OCI-LY7 (cell line): ENCODE measurements at regions not wholly inside any gene's neighbourhood (a gene's known extent, or its start where the extent isn't known, plus 50 kb on each side); places are given as distances from the start of the nearest gene placed in this dataset.

ENCODE experiments used
- BruUV-seq: library from RNA; stranded (reverse); fragments of 400-500 nt; replicated peaks from 2 replicates; lab custom pipeline; 2021; lab: Mats Ljungman, UMichigan
- CTCF ChIA-PET: fragments of 300-600 bp; sonication (Branson Sonifier 250); formaldehyde crosslinking; loops from one replicate; lab custom pipeline; 2022; ENCODE audit warnings: antibody characterized with exemption; ENCODE audit not compliant: unreplicated experiment; lab: Charles Lee
- POLR2A ChIA-PET: fragments of 300-600 bp; sonication (Branson Sonifier 250); formaldehyde crosslinking; loops from one replicate; lab custom pipeline; 2022; ENCODE audit warnings: antibody characterized with exemption; lab: Charles Lee
- DNase-seq: peaks from one replicate; pipeline ENCODE4 v3.0.0-alpha.2; 2015; ENCODE audit warnings: low spot score
- H2AFZ ChIP-seq: fragments of 200-600 bp; sonication (generic), shearing (Covaris generic); 2 replicates; pipeline ENCODE4 v1.6.1; 2014; ENCODE audit warnings: mild to moderate bottlenecking, antibody characterized with exemption, low read length, moderate library complexity
- H3K27ac ChIP-seq: fragments of 200-600 bp; sonication (generic); 2 replicates; pipeline ENCODE4 v1.5.1; 2014; ENCODE audit warnings: mixed run types, low read depth, mild to moderate bottlenecking, moderate library complexity, low read length, inconsistent platforms; ENCODE audit not compliant: poor library complexity, severe bottlenecking
- H3K36me3 ChIP-seq: fragments of 200-600 bp; sonication (generic); 2 replicates; pipeline ENCODE4 v1.6.1; 2014; ENCODE audit warnings: mild to moderate bottlenecking, antibody characterized with exemption, low read length, moderate library complexity, mixed read lengths; ENCODE audit not compliant: insufficient read depth
- H3K4me1 ChIP-seq: fragments of 200-600 bp; sonication (generic); 2 replicates; pipeline ENCODE4 v1.5.1; 2014; ENCODE audit warnings: mild to moderate bottlenecking, low read length; ENCODE audit not compliant: insufficient read depth, poor library complexity, severe bottlenecking
- H3K4me2 ChIP-seq: fragments of 200-600 bp; sonication (generic); 2 replicates; pipeline ENCODE4 v1.6.1; 2014; ENCODE audit warnings: mild to moderate bottlenecking, low read length
- H3K4me3 ChIP-seq: fragments of 200-600 bp; sonication (generic); 2 replicates; pipeline ENCODE4 v1.5.1; 2014; ENCODE audit warnings: mild to moderate bottlenecking, low read depth, low read length; ENCODE audit not compliant: poor library complexity, severe bottlenecking
- H3K79me2 ChIP-seq: fragments of 200-600 bp; sonication (generic); 2 replicates; pipeline ENCODE4 v1.6.1; 2016; ENCODE audit warnings: low read depth, mild to moderate bottlenecking, low read length, moderate library complexity, mixed read lengths; ENCODE audit not compliant: insufficient read depth
- H3K9me2 ChIP-seq: fragments of 200-600 bp; sonication (generic); 2 replicates; pipeline ENCODE4 v1.6.1; 2016; ENCODE audit warnings: mild to moderate bottlenecking, low read length, mixed read lengths; ENCODE audit not compliant: insufficient read depth
- H3K9me3 ChIP-seq: fragments of 200-600 bp; sonication (generic); 2 replicates; pipeline ENCODE4 v1.6.1; 2014; ENCODE audit warnings: mild to moderate bottlenecking, mixed run types, low read length, mixed read lengths
- H4K20me1 ChIP-seq: fragments of 200-600 bp; sonication (generic); 2 replicates; pipeline ENCODE4 v1.6.1; 2014; ENCODE audit warnings: mild to moderate bottlenecking, antibody characterized with exemption, low read length, moderate library complexity, mixed read lengths; ENCODE audit not compliant: insufficient read depth
- EZH2phosphoT487 ChIP-seq: fragments of 200-600 bp; sonication (generic); IDR thresholded peaks from 2 replicates; pipeline ENCODE4 v1.6.1; 2018; ENCODE audit warnings: low read depth, borderline replicate concordance, mild to moderate bottlenecking, mixed run types, antibody characterized with exemption, low read length, moderate library complexity, mixed read lengths
- intact Hi-C: fragments of 100-400 bp; cut with micrococcal nuclease; formaldehyde crosslinking; loops from one replicate; pipeline ENCODE4 v1.10.0; 2022; ENCODE audit not compliant: unreplicated experiment
- TF ChIP-seq, protein P1 (sequence below): fragments of 200-600 bp; sonication (generic); conservative IDR thresholded peaks from 2 replicates; pipeline ENCODE4 v1.5.1; 2014; ENCODE audit warnings: mild to moderate bottlenecking, antibody characterized with exemption, low read length, moderate library complexity, mixed read lengths

DNA sequence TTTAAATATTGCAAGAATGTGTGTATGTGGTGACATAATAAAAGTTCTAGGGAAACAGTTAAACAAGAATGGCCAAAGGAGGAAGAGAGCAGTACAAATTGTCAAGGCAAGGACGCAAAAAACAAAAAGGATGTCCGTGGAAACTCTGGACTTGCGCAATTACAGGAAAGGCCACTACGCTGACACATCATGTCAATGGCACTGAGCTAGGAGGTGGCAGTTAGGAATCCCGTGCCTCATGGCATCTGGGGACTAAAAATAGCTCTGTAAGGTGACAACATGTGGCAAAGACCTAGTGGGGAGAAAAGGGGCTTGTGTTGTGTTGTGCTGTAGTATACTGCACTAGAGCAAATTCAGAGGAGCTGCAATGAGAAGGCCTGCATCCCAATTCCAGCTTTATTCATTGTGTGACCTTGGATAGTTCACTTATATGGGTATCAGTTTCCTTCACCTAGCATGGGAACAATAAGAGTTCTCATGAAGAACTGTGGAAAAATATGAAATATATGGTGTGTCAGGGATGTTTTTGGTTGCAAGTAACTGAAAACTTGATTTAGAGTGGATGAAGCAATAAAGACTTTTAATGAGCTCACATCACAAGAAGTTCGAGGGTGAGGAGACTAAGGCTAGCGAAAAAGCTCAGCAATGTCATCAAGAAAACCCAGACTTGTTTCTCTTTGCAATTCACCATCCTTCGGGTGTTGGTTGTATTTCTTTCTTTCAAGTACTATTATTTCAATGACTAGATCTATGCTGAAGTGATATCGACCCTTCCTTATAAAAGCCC is 124.1 kb upstream of the STC2 start:
- Histone ChIP-seq H2AFZ (no peak overlapping the region), H3K4me3 (no peak overlapping the region), H3K9me2 (no peaks in the 10 kb centered on the region), H3K4me2 (no peak overlapping the region), H3K27ac (no peak overlapping the region), H4K20me1 (no peaks in the 10 kb centered on the region), H3K36me3 (no peaks in the 10 kb centered on the region), H3K9me3 (no peaks in the 10 kb centered on the region), H3K79me2 (no peaks in the 10 kb centered on the region), H3K4me1 (no peaks in the 10 kb centered on the region)
- BruUV-seq, result no TSS peak
- intact Hi-C loops, result loop anchor here (5.0 kb wide), 1 partner anchor 120 kb away; no protein-coding TSS in a partner anchor
- no peak for DNase-seq
- CTCF ChIA-PET, result interaction anchor here (0.6 kb wide), 1 partner anchor 28 kb away, joined by 3 read pairs; no protein-coding TSS in a partner anchor
- POLR2A ChIA-PET, result interaction anchor here (0.6 kb wide), 1 partner anchor 90 kb away, joined by 3 read pairs; no protein-coding TSS in a partner anchor
- TF ChIP-seq, protein P1, sequence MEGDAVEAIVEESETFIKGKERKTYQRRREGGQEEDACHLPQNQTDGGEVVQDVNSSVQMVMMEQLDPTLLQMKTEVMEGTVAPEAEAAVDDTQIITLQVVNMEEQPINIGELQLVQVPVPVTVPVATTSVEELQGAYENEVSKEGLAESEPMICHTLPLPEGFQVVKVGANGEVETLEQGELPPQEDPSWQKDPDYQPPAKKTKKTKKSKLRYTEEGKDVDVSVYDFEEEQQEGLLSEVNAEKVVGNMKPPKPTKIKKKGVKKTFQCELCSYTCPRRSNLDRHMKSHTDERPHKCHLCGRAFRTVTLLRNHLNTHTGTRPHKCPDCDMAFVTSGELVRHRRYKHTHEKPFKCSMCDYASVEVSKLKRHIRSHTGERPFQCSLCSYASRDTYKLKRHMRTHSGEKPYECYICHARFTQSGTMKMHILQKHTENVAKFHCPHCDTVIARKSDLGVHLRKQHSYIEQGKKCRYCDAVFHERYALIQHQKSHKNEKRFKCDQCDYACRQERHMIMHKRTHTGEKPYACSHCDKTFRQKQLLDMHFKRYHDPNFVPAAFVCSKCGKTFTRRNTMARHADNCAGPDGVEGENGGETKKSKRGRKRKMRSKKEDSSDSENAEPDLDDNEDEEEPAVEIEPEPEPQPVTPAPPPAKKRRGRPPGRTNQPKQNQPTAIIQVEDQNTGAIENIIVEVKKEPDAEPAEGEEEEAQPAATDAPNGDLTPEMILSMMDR, result no peak
- no peak for TF ChIP-seq EZH2phosphoT487

DNA sequence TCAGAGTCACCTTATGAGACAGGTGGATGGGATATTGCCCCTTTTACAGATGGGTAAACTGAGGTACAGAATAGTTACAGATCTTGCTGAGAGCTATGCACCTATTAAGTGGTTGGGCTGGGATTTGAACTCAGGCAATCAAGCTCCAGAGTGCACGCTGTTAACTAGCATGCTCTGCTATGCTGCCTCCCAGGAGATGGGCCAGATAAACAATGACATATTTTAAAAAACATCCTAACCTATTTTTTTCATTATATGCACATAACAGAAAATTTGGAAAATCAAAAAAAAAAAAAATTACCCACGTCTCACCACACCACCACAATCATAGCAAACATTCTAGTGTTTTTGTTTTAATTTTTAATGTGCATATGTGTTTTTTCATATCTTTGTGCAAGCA is 123.4 kb upstream of the STC2 start:
- CTCF ChIA-PET, result interaction anchor here (0.6 kb wide), 1 partner anchor 27 kb away, joined by 3 read pairs; no protein-coding TSS in a partner anchor
- DNase-seq, result no peak

More for the DNA sequence above, 123.4 kb upstream of the STC2 start:
- POLR2A ChIA-PET, result interaction anchor here (0.5 kb wide), 1 partner anchor 44 kb away, joined by 3 read pairs; no protein-coding TSS in a partner anchor
- intact Hi-C loops, result loop anchor here (5.0 kb wide), 1 partner anchor 121 kb away; no protein-coding TSS in a partner anchor
- Histone ChIP-seq H3K36me3 (no peaks in the 10 kb centered on the region), H3K9me2 (no peaks in the 10 kb centered on the region), H3K4me3 (no peak overlapping the region), H3K4me2 (no peak overlapping the region), H2AFZ (peak overlapping the region; percentile 53; the same call in 1 of the 2 replicates), H3K27ac (no peak overlapping the region), H3K4me1 (no peaks in the 10 kb centered on the region), H3K79me2 (no peaks in the 10 kb centered on the region), H3K9me3 (no peaks in the 10 kb centered on the region), H4K20me1 (no peaks in the 10 kb centered on the region)
- TF ChIP-seq, protein P1, result no peak
- no peak for TF ChIP-seq EZH2phosphoT487
- BruUV-seq, result no TSS peak
